Hepatocyte (in vitro differentiated cells): ENCODE measurements at regions not wholly inside any gene's neighbourhood (a gene's known extent, or its start where the extent isn't known, plus 50 kb on each side); places are given as distances from the start of the nearest gene placed in this dataset.

ENCODE experiments used
- EZH2 ChIP-seq: fragments of 200-600 bp; sonication (generic); IDR thresholded peaks from 2 replicates; pipeline ENCODE4 v1.6.1; 2016; ENCODE audit warnings: antibody characterized with exemption, mild to moderate bottlenecking, borderline replicate concordance
- EZH2phosphoT487 ChIP-seq: fragments of 200-600 bp; sonication (generic); IDR thresholded peaks from one replicate; pipeline ENCODE4 v1.6.1; 2018; ENCODE audit warnings: antibody characterized with exemption, mild to moderate bottlenecking, low read depth, moderate library complexity; ENCODE audit not compliant: unreplicated experiment, severe bottlenecking
- TF ChIP-seq, protein P1 (sequence below): fragments of 200-600 bp; sonication (generic); IDR thresholded peaks from 2 replicates; pipeline ENCODE4 v1.5.1; 2016; ENCODE audit warnings: antibody characterized with exemption, mild to moderate bottlenecking; ENCODE audit not compliant: poor library complexity

DNA sequence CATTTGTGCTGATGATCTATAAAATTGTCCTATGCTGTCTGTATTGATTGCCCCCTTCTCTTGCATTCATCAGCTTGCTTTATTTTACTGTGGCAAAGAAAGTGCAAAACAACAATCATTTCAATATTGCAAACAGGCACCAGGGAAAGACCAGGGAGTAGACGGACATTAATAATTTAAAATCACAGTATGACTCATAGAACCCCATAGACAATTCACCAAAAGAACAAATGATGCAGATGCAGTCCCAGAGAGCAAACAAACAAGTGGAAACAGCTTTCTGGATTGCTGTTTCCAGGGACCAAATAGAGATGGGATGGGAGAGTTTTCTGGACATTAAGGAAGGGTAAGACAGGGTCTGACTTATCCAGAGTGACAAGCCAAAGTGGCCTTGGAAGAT is 70.1 kb downstream of the ABCC12 start:
- TF ChIP-seq EZH2 (no peak), EZH2phosphoT487 (no peak)
- TF ChIP-seq, protein P1, sequence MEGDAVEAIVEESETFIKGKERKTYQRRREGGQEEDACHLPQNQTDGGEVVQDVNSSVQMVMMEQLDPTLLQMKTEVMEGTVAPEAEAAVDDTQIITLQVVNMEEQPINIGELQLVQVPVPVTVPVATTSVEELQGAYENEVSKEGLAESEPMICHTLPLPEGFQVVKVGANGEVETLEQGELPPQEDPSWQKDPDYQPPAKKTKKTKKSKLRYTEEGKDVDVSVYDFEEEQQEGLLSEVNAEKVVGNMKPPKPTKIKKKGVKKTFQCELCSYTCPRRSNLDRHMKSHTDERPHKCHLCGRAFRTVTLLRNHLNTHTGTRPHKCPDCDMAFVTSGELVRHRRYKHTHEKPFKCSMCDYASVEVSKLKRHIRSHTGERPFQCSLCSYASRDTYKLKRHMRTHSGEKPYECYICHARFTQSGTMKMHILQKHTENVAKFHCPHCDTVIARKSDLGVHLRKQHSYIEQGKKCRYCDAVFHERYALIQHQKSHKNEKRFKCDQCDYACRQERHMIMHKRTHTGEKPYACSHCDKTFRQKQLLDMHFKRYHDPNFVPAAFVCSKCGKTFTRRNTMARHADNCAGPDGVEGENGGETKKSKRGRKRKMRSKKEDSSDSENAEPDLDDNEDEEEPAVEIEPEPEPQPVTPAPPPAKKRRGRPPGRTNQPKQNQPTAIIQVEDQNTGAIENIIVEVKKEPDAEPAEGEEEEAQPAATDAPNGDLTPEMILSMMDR, result no peak
